ENCODE measurements at regions not wholly inside any gene's neighbourhood (a gene's known extent, or its start where the extent isn't known, plus 50 kb on each side); places are given as distances from the start of the nearest gene placed in this dataset.

- Histone ChIP-seq H3K9me3 (no peaks in the 10 kb centered on the region), H3K27ac (no peak overlapping the region), H3K4me1 (no peaks in the 10 kb centered on the region), H3K27me3 (no peaks in the 10 kb centered on the region), H3K4me3 (no peak overlapping the region), H3K36me3 (no peaks in the 10 kb centered on the region)
- in situ Hi-C loops (cut with MboI; ENCODE audit: low sequenced_read_pairs in 4 of 4) (no loop called here), intact Hi-C loops (cut with DNase I; ENCODE audit: low total_unique reads) (no loop called here)
- DNase-seq (no peak), ATAC-seq (no peak)
- TF ChIP-seq POLR2A (IDR thresholded peaks at IDR 0.05) (no peak), CTCF (IDR thresholded peaks at IDR 0.05 in 4 of 5, conservative IDR thresholded peaks at IDR 0.05 in 1 of 5) (no peak)
Measured at GRCh38 chr12:112597986-112598385, 179.2 kb downstream of the PTPN11 start.

GRCh38 chr12:112598626-112599025 lies 179.9 kb downstream of the PTPN11 start:
- ATAC-seq (no peak), DNase-seq (no peak)
- intact Hi-C loops (cut with DNase I; ENCODE audit: low total_unique reads), result no loop called here
- H3K36me3 ChIP-seq, result no peaks in the 10 kb centered on the region
- TF ChIP-seq CTCF (IDR thresholded peaks at IDR 0.05 in 4 of 5, conservative IDR thresholded peaks at IDR 0.05 in 1 of 5) (no peak), POLR2A (IDR thresholded peaks at IDR 0.05) (no peak)
- no peaks in the 10 kb centered on the region for H3K27me3 ChIP-seq
- H3K9me3 ChIP-seq, result no peaks in the 10 kb centered on the region
- in situ Hi-C loops (cut with MboI; ENCODE audit: low sequenced_read_pairs in 4 of 4), result no loop called here
- no peak overlapping the region for H3K4me3 ChIP-seq
- no peak overlapping the region for H3K27ac ChIP-seq
- H3K4me1 ChIP-seq, result no peaks in the 10 kb centered on the region

- intact Hi-C loops (cut with DNase I; ENCODE audit: low total_unique reads), result no loop called here
- TF ChIP-seq CTCF (IDR thresholded peaks at IDR 0.05 in 4 of 5, conservative IDR thresholded peaks at IDR 0.05 in 1 of 5) (no peak), POLR2A (IDR thresholded peaks at IDR 0.05) (no peak)
- H3K27ac ChIP-seq, result no peak overlapping the region
- no peak overlapping the region for H3K4me3 ChIP-seq
- in situ Hi-C loops (cut with MboI; ENCODE audit: low sequenced_read_pairs in 4 of 4), result no loop called here
- H3K4me1 ChIP-seq, result no peaks in the 10 kb centered on the region
- H3K9me3 ChIP-seq, result no peaks in the 10 kb centered on the region
- ATAC-seq, result no peak
- H3K36me3 ChIP-seq, result no peaks in the 10 kb centered on the region
- no peak for DNase-seq
- H3K27me3 ChIP-seq, result no peaks in the 10 kb centered on the region
Measured at GRCh38 chr12:112599871-112600270, 181.1 kb downstream of the PTPN11 start.

GRCh38 chr12:112602150-112602549 lies 183.4 kb downstream of the PTPN11 start:
- no peak for TF ChIP-seq CTCF (IDR thresholded peaks at IDR 0.05 in 4 of 5, conservative IDR thresholded peaks at IDR 0.05 in 1 of 5)
- TF ChIP-seq POLR2A (IDR thresholded peaks at IDR 0.05), result no peak
- intact Hi-C loops (cut with DNase I; ENCODE audit: low total_unique reads), result no loop called here
- no peak overlapping the region for H3K4me3 ChIP-seq
- no peak overlapping the region for H3K27ac ChIP-seq
- ATAC-seq, result no peak
- in situ Hi-C loops (cut with MboI; ENCODE audit: low sequenced_read_pairs in 4 of 4), result no loop called here
- DNase-seq, result no peak
- no peaks in the 10 kb centered on the region for H3K36me3 ChIP-seq
- no peaks in the 10 kb centered on the region for H3K27me3 ChIP-seq
- H3K4me1 ChIP-seq, result no peaks in the 10 kb centered on the region
- no peaks in the 10 kb centered on the region for H3K9me3 ChIP-seq

- ATAC-seq, result no peak
- in situ Hi-C loops (cut with MboI; ENCODE audit: low sequenced_read_pairs in 4 of 4) (no loop called here), intact Hi-C loops (cut with DNase I; ENCODE audit: low total_unique reads) (no loop called here)
- no peak overlapping the region for H3K4me3 ChIP-seq
- no peak for DNase-seq
- H3K4me1 ChIP-seq, result no peaks in the 10 kb centered on the region
- no peaks in the 10 kb centered on the region for H3K9me3 ChIP-seq
- H3K36me3 ChIP-seq, result no peaks in the 10 kb centered on the region
- H3K27ac ChIP-seq, result no peak overlapping the region
- TF ChIP-seq CTCF (IDR thresholded peaks at IDR 0.05 in 4 of 5, conservative IDR thresholded peaks at IDR 0.05 in 1 of 5) (no peak), POLR2A (IDR thresholded peaks at IDR 0.05) (no peak)
- H3K27me3 ChIP-seq, result no peaks in the 10 kb centered on the region
Measured at GRCh38 chr12:112606611-112607365, 184.8 kb upstream of the RPH3A start.
